Kidney epithelial cell (primary cell): ENCODE measurements at regions not wholly inside any gene's neighbourhood (a gene's known extent, or its start where the extent isn't known, plus 50 kb on each side); places are given as distances from the start of the nearest gene placed in this dataset.

Experiments used
- DNase-seq: peaks from one replicate; pipeline ENCODE4 v3.0.0-alpha.2; 2010; ENCODE audit warnings: low read depth
- H3K27me3 ChIP-seq: 2 replicates; pipeline ENCODE4 v1.6.0; 2011; ENCODE audit warnings: low read length; ENCODE audit not compliant: control insufficient read depth, insufficient read depth
- H3K36me3 ChIP-seq: 2 replicates; pipeline ENCODE4 v1.5.1; 2011; ENCODE audit warnings: low read length; ENCODE audit not compliant: control insufficient read depth, insufficient read depth
- H3K4me3 ChIP-seq: 2 replicates; pipeline ENCODE4 v1.5.1; 2011; ENCODE audit warnings: low read depth, mild to moderate bottlenecking, control low read depth, low read length
- CTCF ChIP-seq: IDR thresholded peaks from 2 replicates; pipeline ENCODE4 v1.5.1; 2011; ENCODE audit warnings: mild to moderate bottlenecking, moderate library complexity, low read length, control low read depth, inconsistent platforms; ENCODE audit not compliant: insufficient read depth, poor library complexity, severe bottlenecking

- no peak for TF ChIP-seq CTCF
These were observed 1238.0 kb downstream of the MRPL39 start for GRCh38 chr21:24369278-24369677.

GRCh38 chr21:24367936-24368335 lies 1239.3 kb downstream of the MRPL39 start:
- Histone ChIP-seq H3K36me3 (no peaks in the 10 kb centered on the region), H3K4me3 (no peak overlapping the region), H3K27me3 (no peaks in the 10 kb centered on the region)
- no peak for TF ChIP-seq CTCF
- DNase-seq: no peak

More at GRCh38 chr21:24369278-24369677, 1238.0 kb downstream of the MRPL39 start:
- DNase-seq: no peak
- H3K27me3 ChIP-seq: no peaks in the 10 kb centered on the region
- H3K4me3 ChIP-seq: no peak overlapping the region
- H3K36me3 ChIP-seq: no peaks in the 10 kb centered on the region

- TF ChIP-seq CTCF: no peak
- no peaks in the 10 kb centered on the region for H3K36me3 ChIP-seq
- no peak overlapping the region for H3K4me3 ChIP-seq
- no peak for DNase-seq
- no peaks in the 10 kb centered on the region for H3K27me3 ChIP-seq
These were observed 1253.8 kb downstream of the MRPL39 start for GRCh38 chr21:24353492-24353891.

- no peak for TF ChIP-seq CTCF
- Histone ChIP-seq H3K27me3 (no peaks in the 10 kb centered on the region), H3K36me3 (no peaks in the 10 kb centered on the region), H3K4me3 (no peak overlapping the region)
- DNase-seq: no peak
These were observed 1267.9 kb downstream of the MRPL39 start for GRCh38 chr21:24339406-24339805.

GRCh38 chr21:24336491-24336890 lies 1270.8 kb downstream of the MRPL39 start:
- no peak for DNase-seq
- no peaks in the 10 kb centered on the region for H3K27me3 ChIP-seq
- no peaks in the 10 kb centered on the region for H3K36me3 ChIP-seq
- H3K4me3 ChIP-seq: no peak overlapping the region
- no peak for TF ChIP-seq CTCF

- Histone ChIP-seq H3K4me3 (no peak overlapping the region), H3K27me3 (no peaks in the 10 kb centered on the region), H3K36me3 (no peaks in the 10 kb centered on the region)
- no peak for TF ChIP-seq CTCF
- DNase-seq: no peak
These were observed 1283.7 kb downstream of the MRPL39 start for GRCh38 chr21:24323536-24323935.
